ENCODE measurements at regions not wholly inside any gene's neighbourhood (a gene's known extent, or its start where the extent isn't known, plus 50 kb on each side); places are given as distances from the start of the nearest gene placed in this dataset.

DNA sequence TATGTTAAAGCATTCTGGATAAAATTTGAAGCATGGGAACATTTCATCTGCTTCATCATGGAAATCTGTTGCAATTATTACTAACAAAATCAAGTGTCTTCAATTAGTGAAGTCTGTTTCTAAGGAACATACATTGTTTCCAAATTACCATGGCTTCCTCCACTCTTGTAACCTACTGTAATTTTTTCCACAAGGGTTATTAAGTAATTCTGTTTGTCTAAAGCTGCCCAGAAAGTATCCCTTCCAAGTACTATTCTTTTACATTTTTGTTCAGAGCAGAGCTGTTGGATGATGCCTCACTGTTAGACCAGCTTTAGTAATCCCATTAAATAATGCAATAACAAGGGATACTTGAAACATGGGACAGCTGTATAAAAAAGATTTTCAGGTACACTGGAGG is 483.5 kb upstream of the CD180 start:
- H3K4me3 ChIP-seq (ENCODE audit: low read length), result no peak overlapping the region
- no peaks in the 10 kb centered on the region for H3K36me3 ChIP-seq (ENCODE audit: insufficient read depth, low read length)
- no peak overlapping the region for H3K9ac ChIP-seq (ENCODE audit: low read length)
- H4K20me1 ChIP-seq (ENCODE audit: insufficient read depth, low read depth, low read length), result no peaks in the 10 kb centered on the region
- no peaks in the 10 kb centered on the region for H3K9me3 ChIP-seq (ENCODE audit: low read length)
- H3K4me2 ChIP-seq (ENCODE audit: low read depth, low read length, poor library complexity, severe bottlenecking), result no peak overlapping the region
- H3K27me3 ChIP-seq (ENCODE audit: low read length), result no peaks in the 10 kb centered on the region
- no peak overlapping the region for H2AFZ ChIP-seq (ENCODE audit: low read length)
- H3K9me2 ChIP-seq (replicated peaks; ENCODE audit: insufficient read depth, low read length), result no peaks in the 10 kb centered on the region
- no peak for DNase-seq
- H3K4me1 ChIP-seq (ENCODE audit: low read length), result peaks cover 9% of the 10 kb centered on the region
- H3K27ac ChIP-seq (ENCODE audit: low read length), result no peak overlapping the region
- no peaks in the 10 kb centered on the region for H3K79me2 ChIP-seq (ENCODE audit: low read length)

DNA sequence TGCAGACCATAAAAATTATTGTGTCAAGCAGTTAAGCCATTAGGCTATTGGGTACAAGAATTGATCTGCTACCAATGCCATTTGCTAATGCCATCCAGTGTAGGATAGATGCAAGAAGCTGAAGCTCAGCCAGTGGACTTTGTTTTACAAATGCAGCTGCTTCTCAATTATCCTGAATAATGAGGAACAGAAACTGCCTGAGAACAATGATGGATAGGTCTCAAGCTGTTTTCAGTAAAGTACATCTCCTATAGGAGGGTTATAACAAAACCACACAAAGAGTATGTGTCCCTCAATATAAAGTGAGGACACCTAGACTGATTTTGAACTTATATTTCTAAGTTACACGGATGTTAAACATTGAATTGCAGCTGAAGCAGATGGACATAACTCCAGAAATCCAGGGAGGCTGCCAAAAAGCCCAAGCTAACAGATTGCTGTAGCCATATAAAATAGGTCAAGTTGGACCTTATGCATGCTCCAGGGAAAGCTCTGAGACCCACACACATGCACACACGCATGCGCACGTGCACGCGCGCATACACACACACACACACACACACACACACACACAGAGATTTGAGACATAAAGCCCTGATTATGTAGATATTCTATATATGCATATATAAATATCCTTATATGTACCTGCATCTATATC is 482.7 kb upstream of the CD180 start:
- no peaks in the 10 kb centered on the region for H3K79me2 ChIP-seq (ENCODE audit: low read length)
- H3K9me3 ChIP-seq (ENCODE audit: low read length), result no peaks in the 10 kb centered on the region
- DNase-seq, result peak; percentile 59
- H3K27me3 ChIP-seq (ENCODE audit: low read length), result no peaks in the 10 kb centered on the region
- H3K4me1 ChIP-seq (ENCODE audit: low read length), result peaks cover 9% of the 10 kb centered on the region
- no peaks in the 10 kb centered on the region for H3K9me2 ChIP-seq (replicated peaks; ENCODE audit: insufficient read depth, low read length)
- no peaks in the 10 kb centered on the region for H3K36me3 ChIP-seq (ENCODE audit: insufficient read depth, low read length)
- no peak overlapping the region for H3K9ac ChIP-seq (ENCODE audit: low read length)
- no peak overlapping the region for H3K27ac ChIP-seq (ENCODE audit: low read length)
- no peak overlapping the region for H2AFZ ChIP-seq (ENCODE audit: low read length)
- H4K20me1 ChIP-seq (ENCODE audit: insufficient read depth, low read depth, low read length), result no peaks in the 10 kb centered on the region
- no peak overlapping the region for H3K4me3 ChIP-seq (ENCODE audit: low read length)
- no peak overlapping the region for H3K4me2 ChIP-seq (ENCODE audit: low read depth, low read length, poor library complexity, severe bottlenecking)

DNA sequence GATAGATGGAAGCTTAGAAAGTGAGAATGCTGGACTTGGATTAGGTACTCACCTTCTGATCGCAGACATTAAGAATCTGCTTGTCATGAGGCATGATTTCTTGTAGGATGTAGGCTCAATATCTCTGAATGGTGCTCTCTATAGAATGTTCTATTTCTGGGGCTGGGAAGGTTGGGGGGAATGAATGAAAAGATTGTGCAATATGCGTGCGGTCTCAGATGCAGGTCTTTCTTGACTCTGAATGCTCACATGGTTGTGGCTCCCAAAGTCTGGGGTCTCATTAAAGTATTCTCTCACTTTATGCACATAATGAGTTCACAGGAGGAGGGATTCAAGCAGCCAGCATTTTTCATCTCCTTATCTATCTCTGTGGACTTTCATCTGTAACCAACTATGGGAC is 482.0 kb upstream of the CD180 start:
- H2AFZ ChIP-seq (ENCODE audit: low read length), result no peak overlapping the region
- no peak overlapping the region for H3K27ac ChIP-seq (ENCODE audit: low read length)
- no peaks in the 10 kb centered on the region for H3K9me2 ChIP-seq (replicated peaks; ENCODE audit: insufficient read depth, low read length)
- H3K9me3 ChIP-seq (ENCODE audit: low read length), result no peaks in the 10 kb centered on the region
- H3K4me1 ChIP-seq (ENCODE audit: low read length), result peaks cover 9% of the 10 kb centered on the region
- H4K20me1 ChIP-seq (ENCODE audit: insufficient read depth, low read depth, low read length), result no peaks in the 10 kb centered on the region
- no peak for DNase-seq
- H3K9ac ChIP-seq (ENCODE audit: low read length), result no peak overlapping the region
- no peak overlapping the region for H3K4me3 ChIP-seq (ENCODE audit: low read length)
- H3K79me2 ChIP-seq (ENCODE audit: low read length), result no peaks in the 10 kb centered on the region
- H3K4me2 ChIP-seq (ENCODE audit: low read depth, low read length, poor library complexity, severe bottlenecking), result no peak overlapping the region
- H3K27me3 ChIP-seq (ENCODE audit: low read length), result no peaks in the 10 kb centered on the region
- H3K36me3 ChIP-seq (ENCODE audit: insufficient read depth, low read length), result no peaks in the 10 kb centered on the region

DNA sequence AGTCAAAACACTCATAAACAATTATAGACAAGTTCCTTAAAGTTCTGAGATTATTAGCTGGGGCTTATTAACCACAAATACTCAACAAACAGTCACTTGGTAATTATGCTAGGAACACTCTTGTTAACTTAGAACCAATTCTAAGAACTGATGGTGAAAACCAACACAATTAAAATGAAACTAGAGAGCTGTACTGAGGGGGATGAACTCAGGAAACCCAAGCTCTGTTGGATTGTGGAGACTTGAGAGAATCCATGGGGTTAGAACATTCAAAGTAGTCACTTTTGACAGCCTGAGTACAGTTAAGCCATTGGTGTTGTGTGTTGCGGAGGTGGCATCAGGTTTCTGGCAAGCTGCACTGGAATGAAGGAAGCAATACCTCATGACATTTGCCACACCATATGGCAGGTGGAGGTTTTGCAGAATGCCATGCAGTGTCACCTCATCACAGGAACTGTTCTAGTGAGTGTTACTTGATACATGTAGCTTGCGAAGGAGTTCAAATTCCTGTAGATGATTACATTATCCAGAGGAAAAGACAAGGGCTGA is 480.9 kb upstream of the CD180 start:
- Histone ChIP-seq H3K27me3 (ENCODE audit: low read length) (no peaks in the 10 kb centered on the region), H3K36me3 (ENCODE audit: insufficient read depth, low read length) (no peaks in the 10 kb centered on the region), H4K20me1 (ENCODE audit: insufficient read depth, low read depth, low read length) (no peaks in the 10 kb centered on the region), H3K4me1 (ENCODE audit: low read length) (peaks cover 9% of the 10 kb centered on the region), H3K79me2 (ENCODE audit: low read length) (no peaks in the 10 kb centered on the region), H3K27ac (ENCODE audit: low read length) (no peak overlapping the region), H3K4me3 (ENCODE audit: low read length) (no peak overlapping the region), H3K9me2 (replicated peaks; ENCODE audit: insufficient read depth, low read length) (no peaks in the 10 kb centered on the region), H2AFZ (ENCODE audit: low read length) (no peak overlapping the region), H3K4me2 (ENCODE audit: low read depth, low read length, poor library complexity, severe bottlenecking) (no peak overlapping the region), H3K9me3 (ENCODE audit: low read length) (no peaks in the 10 kb centered on the region), H3K9ac (ENCODE audit: low read length) (no peak overlapping the region)
- no peak for DNase-seq

DNA sequence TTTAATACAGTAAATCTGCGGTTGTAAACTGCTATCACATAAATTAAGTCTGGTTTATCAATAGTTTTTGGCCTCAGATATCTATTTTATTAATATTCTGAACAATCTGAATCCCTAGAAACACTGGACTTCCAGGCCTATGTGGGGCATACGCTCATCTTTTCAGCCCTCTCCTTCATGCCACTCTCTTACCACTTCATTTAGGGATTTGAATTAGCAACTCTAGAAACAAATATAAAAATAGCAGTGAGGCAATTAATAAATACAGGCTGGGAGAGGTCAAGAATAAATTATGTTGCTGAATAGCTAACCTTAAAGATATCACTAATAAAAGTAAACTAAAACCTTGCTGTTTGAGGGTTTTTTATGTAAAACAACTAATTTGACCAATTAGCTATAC is 480.3 kb upstream of the CD180 start:
- Histone ChIP-seq H3K79me2 (ENCODE audit: low read length) (no peaks in the 10 kb centered on the region), H3K9ac (ENCODE audit: low read length) (no peak overlapping the region), H3K27me3 (ENCODE audit: low read length) (no peaks in the 10 kb centered on the region), H3K9me2 (replicated peaks; ENCODE audit: insufficient read depth, low read length) (no peaks in the 10 kb centered on the region), H2AFZ (ENCODE audit: low read length) (no peak overlapping the region), H3K4me2 (ENCODE audit: low read depth, low read length, poor library complexity, severe bottlenecking) (no peak overlapping the region), H3K27ac (ENCODE audit: low read length) (no peak overlapping the region), H3K9me3 (ENCODE audit: low read length) (no peaks in the 10 kb centered on the region), H3K36me3 (ENCODE audit: insufficient read depth, low read length) (no peaks in the 10 kb centered on the region), H3K4me3 (ENCODE audit: low read length) (no peak overlapping the region), H3K4me1 (ENCODE audit: low read length) (peaks cover 9% of the 10 kb centered on the region), H4K20me1 (ENCODE audit: insufficient read depth, low read depth, low read length) (no peaks in the 10 kb centered on the region)
- no peak for DNase-seq

DNA sequence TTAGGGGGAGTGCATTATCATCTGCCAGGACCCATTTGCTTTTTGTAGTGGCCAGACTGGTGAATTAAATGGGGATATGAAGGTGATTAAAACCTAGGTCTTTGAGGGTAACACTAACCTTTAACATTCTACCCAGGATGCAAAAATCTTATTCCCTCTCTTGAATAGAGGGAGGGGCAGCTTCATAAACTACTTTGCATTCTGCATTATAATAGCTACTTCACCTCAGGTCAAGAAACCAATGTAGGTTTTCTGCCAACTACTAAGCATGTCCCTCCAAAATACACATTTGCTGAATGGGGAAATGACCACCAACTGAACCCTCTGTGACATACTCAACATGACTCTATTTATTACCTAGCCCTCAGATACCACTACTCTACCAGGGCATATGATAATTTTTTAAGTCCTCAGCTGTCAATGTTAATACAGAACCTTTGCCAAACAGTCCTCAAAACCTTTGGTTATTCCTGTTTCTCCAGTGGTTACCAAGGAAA is 477.6 kb upstream of the CD180 start:
- no peak for DNase-seq
- H3K9ac ChIP-seq (ENCODE audit: low read length), result no peak overlapping the region
- H3K79me2 ChIP-seq (ENCODE audit: low read length), result no peaks in the 10 kb centered on the region
- no peaks in the 10 kb centered on the region for H3K36me3 ChIP-seq (ENCODE audit: insufficient read depth, low read length)
- H4K20me1 ChIP-seq (ENCODE audit: insufficient read depth, low read depth, low read length), result no peaks in the 10 kb centered on the region
- no peak overlapping the region for H2AFZ ChIP-seq (ENCODE audit: low read length)
- no peak overlapping the region for H3K4me3 ChIP-seq (ENCODE audit: low read length)
- peaks cover 6% of the 10 kb centered on the region for H3K4me1 ChIP-seq (ENCODE audit: low read length)
- no peaks in the 10 kb centered on the region; the same call in 1 of the 2 replicates for H3K9me2 ChIP-seq (replicated peaks; ENCODE audit: insufficient read depth, low read length)
- no peak overlapping the region for H3K27ac ChIP-seq (ENCODE audit: low read length)
- no peak overlapping the region for H3K4me2 ChIP-seq (ENCODE audit: low read depth, low read length, poor library complexity, severe bottlenecking)
- no peaks in the 10 kb centered on the region for H3K27me3 ChIP-seq (ENCODE audit: low read length)
- no peaks in the 10 kb centered on the region for H3K9me3 ChIP-seq (ENCODE audit: low read length)

DNA sequence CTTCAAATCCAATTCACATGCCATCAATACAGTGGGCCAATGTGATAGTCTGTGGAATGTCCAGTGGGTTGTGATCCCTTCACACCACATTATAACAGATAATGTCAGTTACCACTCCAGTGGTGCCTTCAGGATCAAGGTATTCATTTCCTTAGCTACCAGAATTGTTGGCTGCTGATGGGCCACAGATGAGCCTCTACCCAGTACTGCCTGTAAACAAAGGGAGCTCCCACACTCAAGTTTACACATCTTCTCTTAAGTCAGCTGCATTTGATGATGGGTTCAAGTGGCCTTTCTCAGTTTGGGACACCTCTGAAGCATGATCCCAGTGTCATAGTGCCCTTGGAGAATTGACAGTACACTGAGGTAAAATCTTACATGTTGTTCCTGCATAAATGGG is 477.0 kb upstream of the CD180 start:
- no peak for DNase-seq
- Histone ChIP-seq H2AFZ (ENCODE audit: low read length) (no peak overlapping the region), H3K36me3 (ENCODE audit: insufficient read depth, low read length) (no peaks in the 10 kb centered on the region), H3K79me2 (ENCODE audit: low read length) (no peaks in the 10 kb centered on the region), H4K20me1 (ENCODE audit: insufficient read depth, low read depth, low read length) (no peaks in the 10 kb centered on the region), H3K27me3 (ENCODE audit: low read length) (no peaks in the 10 kb centered on the region), H3K9me3 (ENCODE audit: low read length) (no peaks in the 10 kb centered on the region), H3K9ac (ENCODE audit: low read length) (no peak overlapping the region), H3K4me2 (ENCODE audit: low read depth, low read length, poor library complexity, severe bottlenecking) (no peak overlapping the region), H3K27ac (ENCODE audit: low read length) (no peak overlapping the region), H3K4me3 (ENCODE audit: low read length) (no peak overlapping the region), H3K4me1 (ENCODE audit: low read length) (no peaks in the 10 kb centered on the region; the same call in 1 of the 2 replicates), H3K9me2 (replicated peaks; ENCODE audit: insufficient read depth, low read length) (no peaks in the 10 kb centered on the region; the same call in 1 of the 2 replicates)

DNA sequence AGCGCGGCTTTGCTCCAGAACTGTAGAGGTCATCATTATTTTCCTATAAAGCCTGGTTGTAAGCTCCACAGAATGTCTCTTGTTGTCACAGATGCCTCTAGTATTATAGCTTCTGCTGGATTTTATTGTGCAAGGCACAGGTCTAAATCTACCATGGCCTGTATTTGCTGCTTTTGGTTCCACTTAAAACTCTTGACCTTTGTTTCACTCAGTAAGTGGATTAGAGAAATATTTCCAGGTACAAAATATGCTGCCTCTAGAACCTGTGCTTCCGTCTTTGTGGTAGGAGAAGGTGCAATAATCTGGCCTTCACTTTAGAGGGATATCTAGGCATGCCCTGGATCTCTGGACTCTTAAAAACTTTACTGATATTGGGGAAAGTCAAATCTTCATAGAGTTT is 476.6 kb upstream of the CD180 start:
- no peaks in the 10 kb centered on the region for H3K9me3 ChIP-seq (ENCODE audit: low read length)
- no peak overlapping the region for H3K9ac ChIP-seq (ENCODE audit: low read length)
- H3K4me2 ChIP-seq (ENCODE audit: low read depth, low read length, poor library complexity, severe bottlenecking), result no peak overlapping the region
- H2AFZ ChIP-seq (ENCODE audit: low read length), result no peak overlapping the region
- H3K36me3 ChIP-seq (ENCODE audit: insufficient read depth, low read length), result no peaks in the 10 kb centered on the region
- no peak for DNase-seq
- H3K27ac ChIP-seq (ENCODE audit: low read length), result no peak overlapping the region
- no peak overlapping the region for H3K4me3 ChIP-seq (ENCODE audit: low read length)
- H3K79me2 ChIP-seq (ENCODE audit: low read length), result no peaks in the 10 kb centered on the region
- no peaks in the 10 kb centered on the region for H3K4me1 ChIP-seq (ENCODE audit: low read length)
- no peaks in the 10 kb centered on the region for H4K20me1 ChIP-seq (ENCODE audit: insufficient read depth, low read depth, low read length)
- H3K27me3 ChIP-seq (ENCODE audit: low read length), result no peaks in the 10 kb centered on the region
- no peaks in the 10 kb centered on the region; the same call in 1 of the 2 replicates for H3K9me2 ChIP-seq (replicated peaks; ENCODE audit: insufficient read depth, low read length)
